GM23248 (cell line): ENCODE measurements at regions not wholly inside any gene's neighbourhood (a gene's known extent, or its start where the extent isn't known, plus 50 kb on each side); places are given as distances from the start of the nearest gene placed in this dataset.

Experiments used
- EZH2 ChIP-seq: fragments of 200-600 bp; sonication (generic); IDR thresholded peaks from 2 replicates; pipeline ENCODE4 v1.6.1; 2018; ENCODE audit warnings: antibody characterized with exemption, mild to moderate bottlenecking; ENCODE audit not compliant: insufficient read depth, poor library complexity, severe bottlenecking
- EZH2phosphoT487 ChIP-seq: fragments of 200-600 bp; sonication (generic); IDR thresholded peaks from 2 replicates; pipeline ENCODE4 v1.6.1; 2018; ENCODE audit warnings: antibody characterized with exemption, moderate library complexity, mild to moderate bottlenecking, low read depth; ENCODE audit not compliant: insufficient read depth

DNA sequence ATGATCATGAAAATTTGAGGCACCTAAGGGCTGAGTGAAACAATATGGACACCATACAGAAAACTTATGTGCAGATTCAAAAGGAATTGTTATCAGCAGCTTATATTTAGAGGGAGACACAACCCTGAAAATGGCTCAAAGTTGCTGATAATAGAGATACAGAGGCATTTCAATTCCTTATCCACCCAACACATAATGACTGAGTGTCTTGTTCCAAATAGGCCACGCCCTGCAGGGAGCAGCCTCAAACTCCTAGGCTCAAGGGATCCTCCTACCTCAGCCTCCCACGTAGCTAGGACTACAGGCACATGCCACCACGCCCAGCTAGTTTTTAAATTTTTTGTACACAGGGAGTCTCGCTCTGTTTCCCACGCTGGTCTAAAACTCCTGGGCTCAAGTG lies 79.0 kb downstream of the LBH start:
- TF ChIP-seq EZH2phosphoT487 (no peak), EZH2 (no peak)
